GM18498 (cell line): ENCODE measurements at regions not wholly inside any gene's neighbourhood (a gene's known extent, or its start where the extent isn't known, plus 50 kb on each side); places are given as distances from the start of the nearest gene placed in this dataset.

ENCODE experiments used
- ATAC-seq: cut with Tn5 transposase; IDR thresholded peaks from one replicate; pipeline ENCODE4 v1.9.1; 2021; ENCODE audit warnings: mild to moderate bottlenecking, moderate library complexity; ENCODE audit not compliant: unreplicated experiment

DNA sequence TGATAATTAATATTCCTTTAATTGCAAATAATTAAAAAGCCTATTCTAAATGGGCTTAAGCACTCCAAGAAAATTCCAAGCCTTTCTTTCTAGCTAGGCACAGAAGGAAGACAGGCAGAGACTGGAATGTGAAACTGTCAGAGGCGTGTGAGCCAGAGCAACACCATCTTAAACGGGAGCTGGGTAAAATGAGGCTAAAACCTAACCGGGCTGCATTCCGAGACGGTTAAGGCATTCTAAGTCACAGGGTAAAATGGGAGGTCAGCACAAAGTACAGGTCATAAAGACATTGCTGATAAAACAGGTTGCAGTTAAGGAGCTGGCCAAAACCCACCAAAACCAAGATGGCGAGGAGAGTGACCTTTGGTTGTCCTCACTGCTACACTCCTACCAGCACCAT lies 300.4 kb downstream of the SLITRK6 start:
- ATAC-seq = no peak

DNA sequence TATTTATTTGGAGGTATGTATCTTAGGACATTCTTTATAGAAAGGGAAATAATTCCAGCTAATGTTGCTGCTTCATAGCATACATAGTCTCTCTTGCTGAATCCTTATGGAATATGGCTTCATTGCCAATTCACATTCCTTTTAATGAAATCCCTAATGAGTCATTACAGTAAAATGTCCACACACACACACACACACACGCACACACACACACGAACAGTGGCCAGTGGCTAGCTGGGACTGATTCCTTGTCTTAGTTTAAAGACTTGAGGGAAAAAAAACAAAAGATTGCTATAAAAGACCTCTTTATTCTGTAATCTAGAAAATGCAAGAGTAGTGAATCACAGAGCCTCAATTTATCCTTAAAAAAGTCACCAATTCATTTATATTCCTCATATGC lies 301.6 kb downstream of the SLITRK6 start:
- ATAC-seq = no peak

DNA sequence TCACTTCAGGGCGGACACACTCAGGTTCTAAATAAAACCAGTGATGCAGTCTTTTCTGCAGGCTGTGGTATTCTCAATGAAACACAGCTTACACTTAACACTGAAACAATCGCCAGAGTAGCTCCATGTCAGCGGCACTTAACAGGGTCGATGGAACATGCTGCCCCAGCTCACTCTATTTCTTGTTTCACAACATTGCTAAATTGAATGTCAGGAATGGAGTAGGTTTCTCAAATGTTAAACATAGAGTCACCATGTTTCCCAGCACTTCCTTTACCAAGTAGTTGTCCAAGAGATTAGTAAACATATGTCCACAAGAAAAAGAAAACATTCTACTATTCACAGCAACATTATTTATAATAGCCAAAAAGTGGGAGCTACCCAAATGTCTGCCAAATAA lies 306.9 kb downstream of the SLITRK6 start:
- no peak for ATAC-seq

DNA sequence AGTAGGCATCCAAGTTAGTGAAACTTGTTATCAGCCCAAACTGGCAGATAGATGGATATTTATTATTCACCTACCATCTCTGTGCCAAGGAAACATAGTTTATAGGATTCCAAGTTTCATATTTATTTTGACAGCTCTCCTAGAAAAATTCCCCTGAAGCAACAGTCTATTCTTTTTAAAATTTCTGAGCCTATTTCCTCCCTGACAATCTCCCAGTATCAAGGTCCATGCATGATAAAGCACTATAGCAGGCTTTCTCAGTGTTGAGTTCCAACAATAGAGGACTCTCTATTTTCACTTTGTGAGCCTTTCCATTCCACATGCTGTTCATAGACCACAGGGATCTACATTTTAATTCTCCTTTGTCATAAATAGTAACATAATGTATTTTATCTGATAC lies 312.6 kb downstream of the SLITRK6 start:
- ATAC-seq = no peak

DNA sequence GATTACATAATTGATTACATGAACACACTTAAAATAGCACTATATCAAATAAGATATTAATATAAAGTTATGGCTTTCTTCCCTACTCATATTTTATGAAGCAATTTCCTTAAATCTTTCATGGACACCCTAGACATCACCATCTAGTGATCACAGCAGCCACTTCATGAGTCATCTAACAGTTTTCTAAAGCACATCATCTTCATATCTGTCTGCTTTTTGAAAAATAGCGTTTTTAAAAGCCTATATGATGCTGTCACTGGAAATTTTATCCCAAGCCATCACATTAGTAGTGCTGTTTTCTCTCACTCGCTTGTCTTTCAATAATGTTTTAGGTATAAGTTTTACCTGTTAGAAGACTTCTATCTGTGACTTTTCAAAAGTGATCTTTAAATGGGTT lies 326.1 kb downstream of the SLITRK6 start:
- no peak for ATAC-seq

DNA sequence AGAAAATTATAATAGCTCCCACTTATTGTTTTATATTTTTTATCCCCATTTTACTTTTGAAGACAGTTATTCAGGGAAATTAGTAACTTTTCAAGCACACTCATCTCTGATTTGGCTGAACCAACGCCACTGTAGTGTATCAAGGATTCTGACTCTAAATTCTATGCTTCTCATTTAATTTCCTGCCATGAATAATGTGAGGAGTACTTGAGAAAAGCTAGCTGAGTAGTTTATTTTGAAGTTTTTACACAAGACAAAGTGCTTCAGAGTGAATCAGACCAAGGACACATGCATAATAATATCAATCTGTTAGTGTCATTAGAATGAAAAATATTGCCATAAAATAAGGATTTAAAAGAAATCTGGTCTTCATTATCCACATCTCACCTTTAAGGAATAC lies 329.9 kb downstream of the SLITRK6 start:
- ATAC-seq = no peak

DNA sequence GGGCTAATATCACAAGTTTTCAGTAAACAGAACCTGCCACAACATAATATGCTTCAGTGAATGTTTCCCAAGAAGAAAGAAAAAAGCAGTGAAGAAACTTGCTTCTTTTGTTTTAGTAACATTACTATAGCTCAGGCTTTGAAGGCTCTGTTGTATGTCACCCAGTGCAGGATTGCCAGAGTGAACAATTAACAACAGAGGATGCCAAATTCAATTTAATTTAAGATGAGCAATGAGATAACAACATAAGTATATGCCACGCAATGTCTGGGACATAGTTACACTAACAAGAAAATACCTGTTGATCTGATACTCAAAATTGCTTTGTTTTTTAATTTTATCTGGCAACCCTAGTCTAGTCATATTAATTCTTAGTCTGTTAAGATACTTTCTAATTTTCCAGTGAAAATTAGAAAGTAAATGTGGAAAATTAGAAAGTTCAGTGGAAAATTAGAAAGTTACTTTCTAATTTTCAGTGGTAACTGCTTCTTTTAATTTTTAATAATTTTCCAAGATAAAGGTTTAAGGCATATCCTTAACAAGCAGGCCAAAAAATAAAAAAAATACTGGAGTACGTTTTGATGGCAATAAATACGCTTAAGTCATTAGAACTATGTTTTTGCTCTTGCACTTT lies 336.3 kb downstream of the SLITRK6 start:
- no peak for ATAC-seq

DNA sequence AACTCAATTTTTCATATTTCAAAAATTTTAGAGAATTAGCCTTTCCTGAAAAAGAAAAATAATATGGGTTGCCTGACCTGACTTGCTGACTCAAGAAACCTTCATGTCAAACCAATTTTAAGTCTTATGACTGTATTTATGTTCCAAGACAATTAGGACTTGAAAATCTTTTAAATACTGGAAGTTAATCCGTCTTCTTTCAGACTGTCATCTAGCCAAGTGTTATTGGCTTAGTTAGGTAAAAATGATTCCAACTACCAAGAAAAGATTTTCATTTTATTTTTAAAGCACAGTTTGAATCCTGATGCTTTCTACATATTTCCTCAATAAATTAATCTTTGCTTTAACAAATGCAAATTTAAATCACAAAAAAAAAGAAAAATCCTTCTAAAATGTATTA lies 337.6 kb downstream of the SLITRK6 start:
- no peak for ATAC-seq

DNA sequence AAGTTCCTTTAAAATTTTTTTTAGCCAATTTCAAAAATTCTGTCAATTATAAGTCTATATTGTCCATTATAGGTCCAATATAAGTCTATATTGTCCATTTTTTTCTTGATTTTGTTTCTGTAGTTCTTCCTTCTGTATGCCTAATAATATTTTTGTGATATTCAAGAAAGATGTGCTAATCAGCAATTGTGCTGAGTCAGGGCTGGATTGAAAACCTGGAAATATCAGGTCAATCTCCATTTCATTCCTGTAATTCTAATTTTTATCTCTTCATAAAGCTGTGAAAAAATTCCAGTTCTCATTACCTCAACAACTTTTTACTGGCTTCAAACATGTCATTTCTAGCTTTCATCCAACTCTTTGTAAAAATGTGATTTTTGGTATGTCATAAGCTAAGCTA lies 353.7 kb downstream of the SLITRK6 start:
- no peak for ATAC-seq

DNA sequence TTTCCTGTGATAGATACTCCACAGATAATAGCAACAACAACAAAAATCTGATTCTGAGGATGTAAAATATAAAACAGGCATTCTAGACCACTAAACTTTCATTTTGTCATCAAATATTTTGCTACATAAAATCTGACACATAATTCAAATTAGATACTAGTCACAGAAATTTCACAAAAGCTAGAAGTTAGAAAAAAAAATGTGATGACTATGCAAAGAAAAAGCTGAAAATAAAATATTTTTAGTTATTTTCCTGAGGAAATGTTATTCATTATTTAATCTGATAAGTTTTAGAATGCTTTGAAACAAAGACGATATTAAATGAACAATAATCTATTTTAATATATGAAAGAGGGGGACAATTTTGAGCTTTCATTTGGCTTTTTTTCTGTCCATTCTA lies 357.2 kb downstream of the SLITRK6 start:
- ATAC-seq = no peak

DNA sequence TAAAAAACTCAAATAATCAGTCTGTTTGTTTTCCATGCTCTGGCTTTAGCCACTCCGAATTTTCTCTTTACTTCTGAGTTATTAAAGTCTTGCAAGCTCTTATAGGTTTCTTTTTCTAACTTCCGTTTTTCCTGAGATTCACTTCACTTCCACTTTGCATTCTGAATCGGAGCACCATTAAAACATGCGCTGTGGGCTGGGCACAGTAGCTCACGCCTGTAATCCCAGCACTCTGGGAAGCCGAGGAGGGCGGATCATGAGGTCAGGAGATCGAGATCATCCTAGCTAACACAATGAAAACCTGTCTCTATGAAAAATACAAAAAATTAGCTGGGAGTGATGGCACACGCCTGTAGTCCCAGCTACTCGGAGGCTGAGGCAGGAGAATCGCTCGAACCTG lies 357.9 kb downstream of the SLITRK6 start:
- ATAC-seq = no peak

DNA sequence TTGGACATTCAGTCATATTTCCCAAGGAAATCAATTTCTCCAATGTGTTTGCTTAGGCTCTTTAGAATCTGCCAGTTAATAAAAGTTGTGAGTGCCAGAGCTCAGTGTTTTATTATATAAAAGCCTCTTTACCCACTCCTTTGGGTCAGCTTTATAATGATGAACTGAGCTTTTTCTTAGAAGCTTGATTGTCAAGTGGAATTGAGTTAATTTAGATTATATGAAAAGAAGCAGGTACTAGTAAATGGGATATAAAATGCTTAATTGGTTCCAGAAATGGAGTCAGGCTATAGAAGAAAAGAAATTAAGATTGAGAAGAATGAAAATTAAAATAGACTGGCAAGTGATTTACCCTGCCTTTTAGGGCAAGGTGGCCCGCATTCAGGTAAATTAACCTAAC lies 363.2 kb downstream of the SLITRK6 start:
- ATAC-seq = no peak

DNA sequence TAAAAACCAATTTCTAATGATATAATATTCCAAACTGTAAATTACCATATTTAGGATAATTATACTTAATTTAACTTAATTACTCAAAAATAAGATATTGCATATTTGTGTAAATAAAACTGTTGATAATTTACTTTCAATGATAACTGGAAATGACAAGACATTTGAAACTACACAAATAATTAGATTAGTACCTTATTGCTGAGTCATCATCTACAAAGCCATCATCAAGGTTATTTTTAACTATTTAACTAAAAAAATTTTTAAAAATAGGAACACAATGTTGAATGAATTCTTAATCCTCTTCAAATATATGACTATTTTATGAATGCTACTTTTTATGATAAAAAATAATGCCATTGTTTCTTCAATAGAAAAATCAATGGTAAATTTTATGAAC lies 364.3 kb downstream of the SLITRK6 start:
- no peak for ATAC-seq

DNA sequence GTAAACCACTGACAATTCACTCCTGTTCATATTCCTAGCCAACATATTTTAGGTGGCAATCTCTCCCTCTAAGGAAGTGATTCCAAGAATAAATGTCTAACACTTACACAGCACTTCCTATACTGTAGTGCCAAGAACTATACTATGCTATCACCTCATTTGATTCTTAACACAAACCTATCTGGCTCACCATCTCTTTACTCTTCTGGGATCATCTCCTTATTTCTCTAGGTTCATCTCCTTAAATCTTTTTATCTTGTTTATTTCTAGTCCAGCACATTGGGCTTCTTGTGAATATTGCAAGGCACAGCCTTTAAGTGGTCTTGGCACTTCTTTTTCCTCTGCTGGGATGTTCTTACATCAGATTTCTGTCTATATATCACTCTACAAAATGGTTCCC lies 366.3 kb downstream of the SLITRK6 start:
- ATAC-seq = no peak

DNA sequence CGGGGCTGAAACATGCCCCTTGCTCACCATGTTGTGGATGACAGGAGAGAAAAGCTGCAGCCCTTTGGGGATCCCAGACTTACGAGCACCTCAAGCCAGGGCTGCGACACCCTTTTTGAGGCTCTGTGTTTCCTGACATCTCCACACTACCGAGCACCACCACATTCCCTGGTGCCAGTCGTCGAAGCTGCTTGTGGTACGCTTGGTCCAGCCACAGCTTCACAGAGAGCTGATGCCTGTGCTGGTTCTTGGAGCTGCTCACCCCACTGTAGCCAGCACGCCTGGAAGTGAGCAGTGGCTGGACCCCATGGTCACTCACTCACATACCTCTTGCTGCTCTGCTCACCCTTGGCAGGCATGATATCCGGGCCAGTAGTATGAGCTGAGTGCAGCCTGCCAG lies 367.5 kb downstream of the SLITRK6 start:
- ATAC-seq = no peak

DNA sequence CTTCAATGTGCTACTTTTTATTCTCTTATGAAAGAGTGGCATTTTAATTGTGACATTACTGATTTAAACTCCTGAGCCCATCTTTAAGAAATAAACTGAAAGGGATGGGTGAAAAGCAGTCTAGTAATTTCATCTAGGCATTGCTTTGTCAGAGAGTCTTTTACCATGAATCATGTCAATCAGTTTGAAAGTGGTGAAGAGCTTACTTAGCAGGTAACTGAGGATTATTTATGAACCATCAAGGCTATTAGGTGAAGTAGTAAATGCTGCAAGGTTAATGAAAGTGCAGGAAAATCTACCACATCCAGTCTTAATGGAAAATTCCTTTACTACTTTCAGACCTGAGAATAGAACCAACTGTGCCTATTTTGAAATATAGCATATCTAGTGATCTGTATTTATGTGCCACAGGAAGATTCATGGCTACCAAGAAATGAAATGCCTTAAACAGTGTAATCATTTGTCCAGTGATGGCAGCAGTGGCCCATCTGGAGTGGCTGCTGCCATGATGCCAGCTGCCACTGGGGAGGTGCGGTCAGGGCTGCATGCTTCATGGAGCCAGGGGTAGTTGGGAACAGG lies 368.9 kb downstream of the SLITRK6 start:
- ATAC-seq = no peak

DNA sequence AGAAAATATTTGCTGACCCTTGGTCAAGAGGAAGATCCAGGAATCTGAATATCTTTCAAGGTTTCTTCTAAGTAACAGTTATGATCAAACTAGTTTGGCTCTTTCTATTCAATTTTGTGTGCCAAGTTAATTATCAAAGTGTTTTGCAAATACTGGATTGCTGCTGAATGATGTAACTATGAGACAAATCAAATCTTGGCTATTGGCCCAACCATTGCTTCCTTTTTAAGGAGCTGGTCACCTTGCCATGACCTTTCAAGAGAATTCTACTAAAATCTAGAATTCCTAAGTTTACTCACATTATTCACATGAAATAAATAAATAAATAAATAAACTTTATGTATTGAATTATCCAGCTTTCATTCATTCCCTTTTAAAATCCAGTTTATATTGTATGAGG lies 371.8 kb downstream of the SLITRK6 start:
- no peak for ATAC-seq

DNA sequence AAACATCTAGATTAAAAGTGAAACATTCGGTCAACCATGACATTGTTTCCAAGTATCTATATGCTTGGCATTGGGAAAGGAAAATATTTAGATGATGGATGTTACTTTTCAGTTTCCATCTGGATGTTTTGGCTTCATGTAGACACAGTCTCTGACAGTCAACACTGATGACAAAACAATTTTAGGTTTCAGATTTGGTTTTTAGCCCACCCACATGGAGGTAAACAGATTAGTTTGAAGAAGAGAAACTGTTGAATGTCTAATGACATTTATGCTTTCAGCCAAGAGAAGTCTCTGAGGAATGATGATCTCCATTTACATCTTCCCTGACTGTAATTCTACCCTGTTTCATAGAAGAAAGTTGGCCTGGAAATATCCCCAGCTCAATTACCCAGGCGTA lies 379.1 kb downstream of the SLITRK6 start:
- ATAC-seq = no peak

DNA sequence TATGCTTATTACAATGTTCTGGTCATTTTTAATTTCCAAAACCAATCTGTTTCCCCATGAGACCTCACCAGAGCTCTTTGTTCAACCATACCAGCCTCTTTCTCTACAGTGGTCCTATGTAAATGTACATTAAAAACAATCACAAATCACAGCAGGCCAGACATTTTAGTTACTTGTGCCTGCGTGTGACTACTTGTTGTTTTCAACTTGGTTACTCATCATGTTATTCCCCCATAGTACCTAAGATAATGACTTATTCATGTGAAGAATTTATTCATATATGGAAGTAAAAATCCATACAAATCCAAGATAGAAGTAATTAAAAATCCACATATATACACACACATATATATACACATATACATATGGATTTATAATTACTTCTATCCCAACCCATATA lies 379.6 kb downstream of the SLITRK6 start:
- ATAC-seq = no peak

DNA sequence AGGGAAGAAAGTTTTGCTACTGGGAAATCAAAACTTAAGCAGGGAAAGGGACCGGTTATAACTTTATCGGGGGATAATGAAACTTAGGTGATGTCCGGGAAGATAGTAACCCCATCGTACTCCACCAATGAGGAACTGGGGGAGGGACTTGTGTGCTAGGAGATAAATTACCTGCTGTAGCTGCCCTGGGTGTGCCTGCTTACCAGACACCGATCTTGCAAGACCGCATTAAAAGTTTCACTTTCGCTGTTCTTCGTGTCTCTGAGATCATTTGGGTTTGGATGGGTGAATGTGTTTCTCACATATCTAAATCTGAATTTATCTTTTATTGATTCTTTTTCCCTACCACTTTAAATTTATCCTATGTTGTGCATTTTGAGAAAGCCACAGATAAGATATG lies 381.4 kb downstream of the SLITRK6 start:
- ATAC-seq = no peak

DNA sequence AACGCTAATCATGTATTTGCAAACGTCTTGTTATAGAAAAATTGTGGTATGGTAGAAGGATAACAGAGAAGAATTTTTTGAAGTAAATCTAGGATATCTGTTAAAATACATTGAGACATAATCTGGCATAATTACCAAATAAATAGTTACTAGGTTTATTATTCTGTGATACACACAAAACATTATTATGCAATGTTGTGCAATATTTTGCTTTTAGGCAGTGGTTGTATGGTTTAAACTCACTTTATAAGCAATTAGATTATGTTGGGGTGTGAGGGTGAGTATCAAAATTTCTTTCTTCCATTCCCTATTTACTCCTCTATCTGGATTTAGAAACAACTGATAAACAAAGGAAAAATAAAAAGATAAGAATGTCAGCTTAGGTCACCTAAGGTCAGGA lies 385.6 kb downstream of the SLITRK6 start:
- ATAC-seq = no peak

DNA sequence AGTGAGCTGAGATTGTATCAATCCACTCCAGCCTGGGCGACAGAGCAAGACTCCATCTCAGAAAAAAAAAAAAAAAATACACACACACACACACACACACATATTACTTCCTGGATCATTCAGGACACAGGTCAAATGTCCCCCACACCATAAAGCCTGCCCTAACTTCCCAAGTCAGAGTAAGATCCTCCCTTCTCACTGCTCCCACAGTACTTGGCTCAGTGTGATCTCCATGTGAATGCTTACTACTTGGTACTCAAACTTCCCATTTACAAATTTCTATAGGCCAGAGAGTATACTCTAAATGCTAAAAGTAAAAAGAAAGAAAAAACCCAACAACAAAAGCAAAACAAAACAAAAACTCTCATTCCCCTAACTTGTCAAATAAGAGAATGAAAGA lies 386.8 kb downstream of the SLITRK6 start:
- no peak for ATAC-seq

DNA sequence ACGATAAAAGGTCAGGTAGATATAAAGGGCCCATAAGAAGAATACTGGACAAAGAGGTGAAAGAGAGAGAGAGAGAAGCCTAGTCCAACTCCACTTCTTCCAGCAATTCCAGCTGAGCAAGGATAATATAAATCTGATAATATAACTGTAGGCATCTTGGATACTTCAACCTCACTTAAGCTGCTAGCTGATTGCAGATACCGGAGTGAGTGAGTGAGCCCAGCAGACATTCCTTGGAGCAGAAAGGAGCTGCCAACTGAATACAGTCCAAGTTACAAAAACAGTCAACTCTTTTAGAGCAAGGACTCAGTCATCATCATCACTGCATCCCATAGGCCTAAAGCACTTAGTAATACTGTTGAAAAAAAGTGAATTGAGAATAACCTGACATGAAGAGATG lies 387.6 kb downstream of the SLITRK6 start:
- ATAC-seq = no peak
